HG02870 (cell line): ENCODE measurements at regions not wholly inside any gene's neighbourhood (a gene's known extent, or its start where the extent isn't known, plus 50 kb on each side); places are given as distances from the start of the nearest gene placed in this dataset.

Source experiments
- ATAC-seq: cut with Tn5 transposase; IDR thresholded peaks from one replicate; pipeline ENCODE4 v1.9.1; 2021; ENCODE audit warnings: mild to moderate bottlenecking, moderate library complexity; ENCODE audit not compliant: unreplicated experiment

- ATAC-seq = no peak
Observed at GRCh38 chr2:16081316-16082200, 141.2 kb downstream of the MYCN start.

DNA sequence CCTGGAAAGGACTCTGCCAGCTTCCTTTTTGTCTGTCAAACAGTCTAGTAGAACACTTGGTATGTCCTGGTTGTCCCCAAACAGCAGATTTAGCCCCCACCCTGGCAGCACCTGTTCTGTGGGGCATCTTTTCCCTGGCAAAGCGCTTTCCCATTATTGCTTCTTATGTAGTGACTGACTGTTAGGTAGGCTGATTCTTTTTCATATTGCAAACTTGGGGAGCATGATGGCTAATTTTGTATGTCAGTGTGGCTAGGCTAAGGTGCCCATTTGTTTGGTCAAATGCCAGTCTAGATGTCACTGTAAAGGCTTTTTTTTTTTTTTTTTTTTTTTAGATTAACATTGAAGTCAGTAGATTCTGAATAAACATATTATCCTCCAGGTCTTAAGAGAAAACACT is 140.2 kb downstream of the MYCN start:
- no peak for ATAC-seq

DNA sequence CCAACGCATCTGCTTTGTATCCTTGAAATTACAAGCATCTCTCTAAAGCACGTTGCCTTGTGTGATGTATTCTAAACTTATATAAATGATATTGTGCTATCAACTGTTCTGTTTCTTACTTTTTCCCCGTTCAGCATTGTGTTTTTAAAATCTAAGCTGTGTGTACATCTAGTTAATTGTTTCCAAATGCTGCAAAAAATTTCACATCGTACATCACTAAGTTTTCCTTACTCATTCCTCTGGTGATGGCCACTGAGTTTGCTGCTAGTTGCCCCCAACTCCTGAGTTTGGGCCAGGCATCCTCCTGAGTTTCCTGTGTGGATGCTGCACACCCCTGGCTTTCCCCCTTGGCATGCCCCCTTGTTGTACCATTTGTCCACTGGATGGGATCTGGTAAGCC is 139.7 kb downstream of the MYCN start:
- ATAC-seq = no peak

- ATAC-seq = no peak
Observed at GRCh38 chr2:16079637-16080036, 139.3 kb downstream of the MYCN start.

DNA sequence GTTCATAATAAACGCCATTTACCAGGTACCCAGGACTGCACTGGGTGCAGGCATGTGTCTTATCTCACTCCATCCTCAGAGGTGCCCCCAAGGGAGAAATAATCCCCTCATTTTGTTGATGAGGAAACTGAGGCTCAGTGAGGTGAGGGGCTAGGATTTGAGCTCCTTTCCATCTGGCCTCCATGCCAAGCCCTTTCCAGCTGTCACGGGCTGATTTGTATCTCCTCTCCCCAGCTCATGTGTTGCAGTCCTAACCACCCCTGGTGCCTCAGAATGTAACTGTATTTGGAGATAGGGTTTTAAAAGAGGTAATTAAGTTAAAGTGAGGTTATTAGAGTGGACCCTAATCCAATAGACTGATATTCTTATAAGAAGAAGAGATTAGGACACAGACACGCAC is 137.3 kb downstream of the MYCN start:
- ATAC-seq = no peak

- ATAC-seq = no peak
Observed at GRCh38 chr2:16076911-16077310, 136.6 kb downstream of the MYCN start.

DNA sequence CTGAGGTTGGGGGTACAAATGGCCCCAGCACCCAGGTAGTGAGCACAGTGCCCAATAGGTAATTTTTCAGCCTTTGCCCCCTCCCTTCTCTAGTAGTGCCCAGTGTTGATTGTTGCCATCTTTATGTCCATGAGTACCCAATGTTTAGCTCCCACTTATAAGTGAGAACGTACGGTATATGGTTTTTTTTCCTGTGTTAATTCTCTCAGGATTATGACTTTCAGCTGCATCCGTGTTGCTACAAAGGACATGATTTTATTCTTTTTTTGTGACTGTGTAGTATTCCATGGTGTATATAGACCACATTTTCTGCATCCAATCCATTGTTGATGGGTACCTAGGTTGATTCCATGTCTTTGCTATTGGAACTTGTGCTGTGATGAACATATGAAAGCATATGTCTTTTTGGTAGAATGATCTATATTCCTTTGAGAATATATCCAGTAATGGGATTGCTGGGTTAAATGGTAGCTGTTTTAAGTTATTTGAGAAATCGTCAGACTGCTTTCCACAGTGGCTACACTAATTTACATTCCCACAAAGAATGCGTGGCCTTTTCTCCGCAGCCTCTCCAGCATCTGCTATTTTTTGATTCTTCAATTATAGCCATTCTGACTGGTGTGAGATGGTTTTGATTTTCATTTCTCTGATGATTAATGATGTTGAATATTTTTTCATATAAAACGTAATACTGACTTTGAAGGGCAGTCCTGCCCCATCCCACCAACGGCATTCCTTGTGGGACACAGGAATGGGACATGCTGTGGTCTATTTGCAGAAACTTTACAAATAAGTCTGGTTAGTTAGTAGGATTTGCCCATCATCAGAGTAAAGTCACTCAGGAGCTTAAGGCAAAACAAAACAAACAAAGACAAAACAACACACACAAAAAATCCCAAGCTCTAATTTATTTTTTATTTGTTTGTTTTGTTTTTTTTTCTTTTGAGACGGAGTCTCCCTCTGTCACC is 135.0 kb downstream of the MYCN start:
- no peak for ATAC-seq

- no peak for ATAC-seq
Observed at GRCh38 chr2:16073921-16074425, 133.6 kb downstream of the MYCN start.

DNA sequence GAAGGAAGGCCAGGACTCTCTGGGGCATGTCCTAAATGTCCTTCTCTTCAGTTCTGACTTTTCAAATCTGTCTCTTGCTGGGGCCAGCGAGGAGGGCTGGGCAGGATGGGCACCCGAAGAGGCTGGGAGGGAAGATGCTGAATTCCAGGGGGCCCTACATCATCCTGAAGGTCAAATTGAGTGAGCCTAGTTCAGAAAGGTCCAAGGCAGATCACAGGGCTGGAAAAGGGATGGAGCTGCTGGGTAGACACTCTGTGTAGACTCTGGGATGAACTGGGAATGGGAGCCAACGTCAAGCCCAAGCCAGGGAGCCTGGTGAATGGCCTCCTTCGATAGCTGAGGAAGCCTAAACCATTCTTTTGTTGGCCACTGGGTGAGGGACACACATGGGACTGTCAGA is 133.1 kb downstream of the MYCN start:
- no peak for ATAC-seq

DNA sequence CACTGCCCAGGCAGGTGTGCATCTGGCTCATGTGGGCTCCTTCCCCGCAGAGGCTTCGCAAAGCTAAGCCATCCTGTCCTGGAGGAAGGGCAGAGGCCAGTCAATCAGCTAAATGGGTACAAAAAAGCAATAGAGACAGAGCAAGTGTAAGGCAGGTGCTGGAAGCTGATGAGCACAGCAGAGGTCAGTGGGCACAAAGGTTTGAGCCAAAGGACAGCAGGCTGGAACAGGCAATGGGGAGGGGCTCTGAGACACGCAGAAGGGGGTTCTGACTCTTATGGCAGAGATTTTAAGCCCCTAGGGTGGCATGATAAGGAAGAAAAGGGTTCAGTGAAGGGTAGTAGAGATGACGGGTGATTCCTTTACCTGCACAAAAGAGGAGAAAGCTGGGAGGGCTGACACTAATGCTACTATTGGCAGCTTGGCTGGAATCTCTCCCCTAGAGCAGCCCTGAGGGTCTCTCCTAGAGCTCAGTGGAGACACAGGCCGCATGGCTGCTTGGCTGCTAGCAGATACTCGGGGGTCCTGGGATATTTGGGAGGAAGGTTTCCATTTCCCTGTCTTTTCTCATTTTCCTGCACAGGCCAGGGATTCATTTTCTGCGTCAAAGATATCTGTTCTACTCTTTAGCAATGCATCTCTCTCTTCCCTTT is 132.4 kb downstream of the MYCN start:
- ATAC-seq = no peak

DNA sequence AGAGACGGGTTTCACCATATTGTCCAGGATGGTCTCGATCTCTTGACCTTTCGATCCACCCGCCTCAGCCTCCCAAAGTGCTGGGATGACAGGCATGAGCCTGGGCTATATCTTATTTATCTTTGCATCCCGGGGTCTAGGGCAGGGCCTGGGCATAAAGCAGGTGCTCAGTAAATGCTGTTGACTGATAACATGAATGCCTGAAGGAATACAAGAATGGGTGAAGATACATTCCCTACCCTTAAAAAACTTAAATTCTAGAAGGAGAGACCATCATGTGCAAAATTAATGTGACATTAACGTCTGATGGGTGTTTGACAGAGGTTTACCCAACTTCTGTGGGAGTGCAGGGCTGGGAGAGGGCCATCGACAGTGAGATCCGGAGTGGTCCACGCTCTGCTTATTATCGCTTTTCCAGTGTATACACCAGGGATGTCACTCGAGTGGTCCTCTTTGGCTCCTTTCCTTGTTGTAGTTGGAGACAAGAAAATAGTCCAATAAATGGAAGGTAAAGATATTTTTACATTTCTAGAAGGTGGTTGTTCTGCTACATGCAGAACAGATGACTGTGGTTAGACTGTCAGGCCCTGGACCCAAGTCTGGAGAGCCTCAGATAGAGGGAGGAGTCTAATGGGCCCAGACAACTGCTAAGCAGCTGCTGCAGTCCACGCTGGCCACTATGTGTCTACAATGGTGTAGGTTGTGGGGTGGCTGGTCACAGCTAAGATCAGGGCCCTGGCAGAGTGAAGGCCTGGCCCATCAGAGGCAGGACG is 131.7 kb downstream of the MYCN start:
- no peak for ATAC-seq

- no peak for ATAC-seq
Observed at GRCh38 chr2:16071039-16071864, 130.9 kb downstream of the MYCN start.

GRCh38 chr2:16070648-16070971 is 130.3 kb downstream of the MYCN start:
- no peak for ATAC-seq

DNA sequence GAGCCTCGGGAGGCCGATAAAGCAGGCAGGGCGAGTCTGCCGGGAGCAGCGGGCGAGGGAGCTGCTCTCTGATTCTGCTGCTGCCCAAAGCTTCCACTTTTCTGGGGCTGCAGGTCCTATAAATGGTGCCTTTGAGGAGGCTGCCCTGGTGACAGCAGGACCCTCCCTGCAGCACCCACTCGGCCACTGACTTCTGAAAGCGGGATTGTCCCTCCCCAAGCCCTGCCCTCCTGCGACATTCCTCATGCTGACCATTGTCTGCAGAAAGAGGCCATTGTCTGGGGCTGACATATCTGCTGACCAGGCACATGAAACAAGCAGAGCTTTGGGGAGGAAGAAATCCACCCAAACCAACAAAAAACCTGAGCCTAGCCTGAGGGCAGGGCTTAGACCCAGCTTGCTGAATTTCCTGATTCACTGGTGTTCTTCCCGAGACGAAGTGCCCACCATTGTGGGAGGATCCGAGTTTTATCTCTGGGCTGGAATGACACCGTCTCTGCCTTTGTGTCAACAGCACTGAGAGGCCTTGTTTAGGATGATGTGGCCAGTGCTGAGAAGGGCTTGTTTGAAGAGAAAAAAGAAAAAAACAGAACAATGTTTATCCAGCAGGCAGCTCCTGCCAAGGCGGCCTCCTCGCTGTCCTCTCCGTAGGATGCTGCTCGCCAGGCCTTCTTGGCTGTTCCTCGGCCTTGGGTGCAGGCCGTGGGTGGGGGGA is 129.7 kb downstream of the MYCN start:
- no peak for ATAC-seq

- no peak for ATAC-seq
Observed at GRCh38 chr2:16069663-16069932, 129.2 kb downstream of the MYCN start.

DNA sequence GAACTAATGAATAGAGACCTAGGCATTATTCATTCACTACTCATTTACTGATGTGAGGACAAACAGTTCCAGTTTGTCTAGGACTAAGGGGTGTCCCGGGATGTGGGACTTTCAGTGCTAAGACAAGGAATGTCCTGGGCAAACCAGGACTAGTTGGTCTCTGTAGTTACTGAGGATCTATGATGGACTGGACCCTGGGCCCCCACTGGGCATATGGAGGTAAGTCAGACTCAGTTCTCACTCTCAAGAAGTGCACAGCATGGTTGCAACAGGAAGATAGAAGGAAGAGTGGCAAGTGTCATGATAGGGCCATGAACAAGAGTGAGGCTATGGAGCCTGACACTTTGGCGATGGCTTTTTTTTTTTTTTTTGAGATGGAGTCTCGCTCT is 128.2 kb downstream of the MYCN start:
- no peak for ATAC-seq

- no peak for ATAC-seq
Observed at GRCh38 chr2:16067866-16068551, 127.7 kb downstream of the MYCN start.

GRCh38 chr2:16067444-16067843 is 127.1 kb downstream of the MYCN start:
- ATAC-seq = no peak

DNA sequence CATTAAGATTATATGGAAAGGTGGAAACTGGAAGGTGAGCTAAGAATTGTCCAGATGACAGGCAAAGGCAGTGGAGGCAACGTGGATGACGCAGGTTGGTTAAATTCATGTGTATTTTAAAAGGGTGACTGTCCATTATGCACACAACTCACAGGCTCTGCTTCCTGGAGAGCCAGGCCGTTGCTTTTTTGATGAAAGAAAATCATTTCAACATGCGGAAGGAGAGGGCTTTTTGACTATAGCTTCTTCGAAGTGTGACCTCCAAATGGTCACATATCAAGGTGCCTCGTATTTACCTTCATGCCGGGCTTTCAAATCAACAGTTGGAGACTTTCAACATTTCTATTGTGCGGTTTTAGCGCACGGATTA is 126.7 kb downstream of the MYCN start:
- ATAC-seq = no peak
